ENCODE measurements at regions not wholly inside any gene's neighbourhood (a gene's known extent, or its start where the extent isn't known, plus 50 kb on each side); places are given as distances from the start of the nearest gene placed in this dataset.

DNA sequence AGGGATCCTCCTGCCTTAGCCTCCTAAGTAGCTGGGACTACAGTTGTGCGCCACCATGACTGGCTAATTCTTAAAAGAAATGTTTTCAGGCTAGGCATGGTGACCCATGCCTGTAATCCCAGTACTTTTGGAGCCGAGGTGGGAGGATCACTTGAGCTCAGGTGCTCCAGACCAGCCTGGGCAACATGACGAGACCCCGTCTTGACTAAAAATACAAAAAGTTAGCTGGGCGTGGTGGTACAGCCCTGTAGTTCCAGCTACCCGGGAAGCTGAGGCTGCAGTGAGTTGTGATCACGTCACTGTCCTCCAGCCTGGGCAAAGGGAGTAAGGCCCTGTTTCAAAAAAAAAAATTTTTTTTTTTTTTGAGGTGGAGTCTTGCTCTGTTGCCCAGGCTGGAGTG lies 173.1 kb downstream of the SEC14L1 start:
- TF ChIP-seq TAF1 (IDR thresholded peaks at IDR 0.05; ENCODE audit: borderline replicate concordance, insufficient read depth, low read length) (no peak), FOXP2 (optimal IDR thresholded peaks at IDR 0.05; ENCODE audit: borderline replicate concordance, extremely low read depth, extremely low read length, insufficient read depth) (no peak), SIN3A (IDR thresholded peaks at IDR 0.05; ENCODE audit: borderline replicate concordance, insufficient read depth, low read length) (no peak), POLR2AphosphoS5 (IDR thresholded peaks at IDR 0.05; ENCODE audit: low read depth, low read length) (no peak)
- TF ChIP-seq, protein P1, sequence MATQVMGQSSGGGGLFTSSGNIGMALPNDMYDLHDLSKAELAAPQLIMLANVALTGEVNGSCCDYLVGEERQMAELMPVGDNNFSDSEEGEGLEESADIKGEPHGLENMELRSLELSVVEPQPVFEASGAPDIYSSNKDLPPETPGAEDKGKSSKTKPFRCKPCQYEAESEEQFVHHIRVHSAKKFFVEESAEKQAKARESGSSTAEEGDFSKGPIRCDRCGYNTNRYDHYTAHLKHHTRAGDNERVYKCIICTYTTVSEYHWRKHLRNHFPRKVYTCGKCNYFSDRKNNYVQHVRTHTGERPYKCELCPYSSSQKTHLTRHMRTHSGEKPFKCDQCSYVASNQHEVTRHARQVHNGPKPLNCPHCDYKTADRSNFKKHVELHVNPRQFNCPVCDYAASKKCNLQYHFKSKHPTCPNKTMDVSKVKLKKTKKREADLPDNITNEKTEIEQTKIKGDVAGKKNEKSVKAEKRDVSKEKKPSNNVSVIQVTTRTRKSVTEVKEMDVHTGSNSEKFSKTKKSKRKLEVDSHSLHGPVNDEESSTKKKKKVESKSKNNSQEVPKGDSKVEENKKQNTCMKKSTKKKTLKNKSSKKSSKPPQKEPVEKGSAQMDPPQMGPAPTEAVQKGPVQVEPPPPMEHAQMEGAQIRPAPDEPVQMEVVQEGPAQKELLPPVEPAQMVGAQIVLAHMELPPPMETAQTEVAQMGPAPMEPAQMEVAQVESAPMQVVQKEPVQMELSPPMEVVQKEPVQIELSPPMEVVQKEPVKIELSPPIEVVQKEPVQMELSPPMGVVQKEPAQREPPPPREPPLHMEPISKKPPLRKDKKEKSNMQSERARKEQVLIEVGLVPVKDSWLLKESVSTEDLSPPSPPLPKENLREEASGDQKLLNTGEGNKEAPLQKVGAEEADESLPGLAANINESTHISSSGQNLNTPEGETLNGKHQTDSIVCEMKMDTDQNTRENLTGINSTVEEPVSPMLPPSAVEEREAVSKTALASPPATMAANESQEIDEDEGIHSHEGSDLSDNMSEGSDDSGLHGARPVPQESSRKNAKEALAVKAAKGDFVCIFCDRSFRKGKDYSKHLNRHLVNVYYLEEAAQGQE (IDR thresholded peaks at IDR 0.05; ENCODE audit: insufficient read depth in 1 of 2, low read depth in 2 of 2, low read length in 2 of 2) = no peak

DNA sequence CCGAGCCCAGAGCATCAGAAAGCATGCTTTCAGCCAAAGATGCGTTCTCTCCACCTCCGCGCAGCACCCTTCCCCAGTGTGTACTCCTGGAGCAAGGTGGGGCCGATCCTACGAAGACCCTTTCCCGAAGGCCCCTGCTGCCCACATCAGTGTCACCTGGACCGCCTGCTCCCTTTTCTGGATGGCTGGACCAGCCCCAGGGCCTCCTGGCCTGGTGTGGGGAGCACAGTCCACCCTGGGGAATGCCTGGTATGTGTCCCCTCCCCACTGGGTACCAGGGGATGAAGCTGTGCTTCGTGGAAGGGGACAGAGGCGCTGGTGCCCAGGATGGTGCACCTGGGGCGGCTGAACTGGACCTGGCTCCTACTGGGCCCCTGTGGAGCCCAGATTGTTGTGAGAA lies 173.8 kb downstream of the SEC14L1 start:
- TF ChIP-seq SIN3A (IDR thresholded peaks at IDR 0.05; ENCODE audit: borderline replicate concordance, insufficient read depth, low read length) = no peak
- TF ChIP-seq FOXP2 (optimal IDR thresholded peaks at IDR 0.05; ENCODE audit: borderline replicate concordance, extremely low read depth, extremely low read length, insufficient read depth) = no peak

- TF ChIP-seq POLR2AphosphoS5 (IDR thresholded peaks at IDR 0.05; ENCODE audit: low read depth, low read length) (no peak), TAF1 (IDR thresholded peaks at IDR 0.05; ENCODE audit: borderline replicate concordance, insufficient read depth, low read length) (no peak)
- TF ChIP-seq, protein P1 (IDR thresholded peaks at IDR 0.05; ENCODE audit: insufficient read depth in 1 of 2, low read depth in 2 of 2, low read length in 2 of 2) = no peak
Observed at GRCh38 chr17:77315010-77315409, 174.2 kb downstream of the SEC14L1 start.

DNA sequence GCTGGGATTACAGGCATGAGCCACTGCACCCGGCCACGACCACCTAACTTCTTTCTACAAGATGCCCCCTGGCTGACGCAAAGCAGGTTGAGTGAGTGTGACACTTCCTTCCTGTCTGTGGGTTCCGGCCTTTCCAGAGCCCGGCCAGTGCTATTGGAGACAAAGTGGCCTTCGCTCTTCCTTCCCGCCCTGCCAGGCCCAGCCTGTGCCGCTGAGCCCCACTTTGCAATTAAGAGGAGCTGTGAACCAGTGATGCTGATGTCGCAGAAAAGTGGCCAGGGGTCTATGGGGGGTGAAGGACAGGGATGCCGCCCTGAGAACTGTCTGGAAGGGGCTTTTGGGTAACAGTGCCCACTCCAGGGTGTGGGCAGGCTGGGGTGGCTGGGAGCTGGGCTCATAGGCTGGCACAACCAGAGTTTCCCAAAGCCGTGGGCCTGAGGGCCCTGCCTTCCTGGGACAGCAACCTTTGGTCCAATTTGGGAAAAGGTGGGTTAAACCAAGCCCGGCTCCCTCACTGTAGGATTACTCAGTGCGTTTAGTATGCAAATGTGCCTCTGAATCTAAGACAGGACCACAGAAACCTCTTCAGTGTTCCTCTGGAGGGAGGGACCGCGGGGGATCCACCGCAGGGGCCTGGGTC lies 174.9 kb downstream of the SEC14L1 start:
- TF ChIP-seq SIN3A (IDR thresholded peaks at IDR 0.05; ENCODE audit: borderline replicate concordance, insufficient read depth, low read length) (no peak), FOXP2 (optimal IDR thresholded peaks at IDR 0.05; ENCODE audit: borderline replicate concordance, extremely low read depth, extremely low read length, insufficient read depth) (no peak), TAF1 (IDR thresholded peaks at IDR 0.05; ENCODE audit: borderline replicate concordance, insufficient read depth, low read length) (no peak), POLR2AphosphoS5 (IDR thresholded peaks at IDR 0.05; ENCODE audit: low read depth, low read length) (no peak)
- TF ChIP-seq, protein P1 (IDR thresholded peaks at IDR 0.05; ENCODE audit: insufficient read depth in 1 of 2, low read depth in 2 of 2, low read length in 2 of 2) = no peak

- TF ChIP-seq TAF1 (IDR thresholded peaks at IDR 0.05; ENCODE audit: borderline replicate concordance, insufficient read depth, low read length) (no peak), FOXP2 (optimal IDR thresholded peaks at IDR 0.05; ENCODE audit: borderline replicate concordance, extremely low read depth, extremely low read length, insufficient read depth) (no peak), POLR2AphosphoS5 (IDR thresholded peaks at IDR 0.05; ENCODE audit: low read depth, low read length) (no peak), SIN3A (IDR thresholded peaks at IDR 0.05; ENCODE audit: borderline replicate concordance, insufficient read depth, low read length) (no peak)
- TF ChIP-seq, protein P1 (IDR thresholded peaks at IDR 0.05; ENCODE audit: insufficient read depth in 1 of 2, low read depth in 2 of 2, low read length in 2 of 2) = no peak
Observed at GRCh38 chr17:77316191-77316641, 175.4 kb downstream of the SEC14L1 start.

Data from PFSK-1 (cell line).